ENCODE measurements at regions not wholly inside any gene's neighbourhood (a gene's known extent, or its start where the extent isn't known, plus 50 kb on each side); places are given as distances from the start of the nearest gene placed in this dataset.

DNA sequence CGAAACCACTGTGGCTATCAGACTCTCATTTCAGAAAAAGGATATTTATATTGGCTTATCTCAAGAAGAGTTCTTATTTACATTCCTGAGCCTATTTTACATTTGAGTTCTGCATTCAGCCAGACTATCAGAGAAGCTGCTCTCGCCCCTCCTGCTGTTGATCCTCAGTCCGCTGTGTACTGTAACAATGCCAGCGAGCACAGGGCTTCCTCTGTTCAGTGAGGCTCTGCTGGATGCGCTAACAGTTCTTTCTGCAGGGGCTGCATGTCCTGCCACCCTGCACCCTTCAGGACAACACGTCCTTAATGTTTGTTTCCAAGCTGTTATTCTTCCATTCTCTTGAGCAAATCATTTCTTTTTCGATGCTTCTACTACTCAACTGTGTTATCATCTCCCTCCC is 463.7 kb upstream of the SGCG start:
- TF ChIP-seq, protein P1, sequence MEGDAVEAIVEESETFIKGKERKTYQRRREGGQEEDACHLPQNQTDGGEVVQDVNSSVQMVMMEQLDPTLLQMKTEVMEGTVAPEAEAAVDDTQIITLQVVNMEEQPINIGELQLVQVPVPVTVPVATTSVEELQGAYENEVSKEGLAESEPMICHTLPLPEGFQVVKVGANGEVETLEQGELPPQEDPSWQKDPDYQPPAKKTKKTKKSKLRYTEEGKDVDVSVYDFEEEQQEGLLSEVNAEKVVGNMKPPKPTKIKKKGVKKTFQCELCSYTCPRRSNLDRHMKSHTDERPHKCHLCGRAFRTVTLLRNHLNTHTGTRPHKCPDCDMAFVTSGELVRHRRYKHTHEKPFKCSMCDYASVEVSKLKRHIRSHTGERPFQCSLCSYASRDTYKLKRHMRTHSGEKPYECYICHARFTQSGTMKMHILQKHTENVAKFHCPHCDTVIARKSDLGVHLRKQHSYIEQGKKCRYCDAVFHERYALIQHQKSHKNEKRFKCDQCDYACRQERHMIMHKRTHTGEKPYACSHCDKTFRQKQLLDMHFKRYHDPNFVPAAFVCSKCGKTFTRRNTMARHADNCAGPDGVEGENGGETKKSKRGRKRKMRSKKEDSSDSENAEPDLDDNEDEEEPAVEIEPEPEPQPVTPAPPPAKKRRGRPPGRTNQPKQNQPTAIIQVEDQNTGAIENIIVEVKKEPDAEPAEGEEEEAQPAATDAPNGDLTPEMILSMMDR (conservative IDR thresholded peaks at IDR 0.05; ENCODE audit: low read depth, low read length), result no peak
- TF ChIP-seq EZH2phosphoT487 (IDR thresholded peaks at IDR 0.05; ENCODE audit: borderline replicate concordance, low read length) (no peak), EZH2 (IDR thresholded peaks at IDR 0.05; ENCODE audit: low read length, unreplicated experiment) (no peak)
